GM12878 (cell line): ENCODE measurements at regions not wholly inside any gene's neighbourhood (a gene's known extent, or its start where the extent isn't known, plus 50 kb on each side); places are given as distances from the start of the nearest gene placed in this dataset.

Experiments
- KDM1A ChIP-seq: fragments of 200-600 bp; sonication (generic); IDR thresholded peaks from 2 replicates; pipeline ENCODE4 v1.6.1; 2016; ENCODE audit warnings: borderline replicate concordance
- POLR2A ChIP-seq: IDR thresholded peaks from 2 replicates; pipeline ENCODE4 v1.6.1; 2011; ENCODE audit warnings: low read depth, mild to moderate bottlenecking, low read length
- POLR2AphosphoS5 ChIP-seq: IDR thresholded peaks from 2 replicates; pipeline ENCODE4 v1.6.1; 2011; ENCODE audit warnings: mild to moderate bottlenecking, low read length, inconsistent platforms
- SIN3A ChIP-seq: IDR thresholded peaks from 2 replicates; pipeline ENCODE4 v1.6.1; 2012; ENCODE audit warnings: low read depth, low read length, improper control_type of control experiment
- SPI1 ChIP-seq: IDR thresholded peaks from 2 replicates; pipeline ENCODE4 v1.6.1; 2011; ENCODE audit warnings: low read depth, mild to moderate bottlenecking, low read length, moderate library complexity, borderline replicate concordance; ENCODE audit not compliant: insufficient read depth
- SREBF2 ChIP-seq: IDR thresholded peaks from 2 replicates; pipeline ENCODE4 v1.6.1; 2012; ENCODE audit warnings: mild to moderate bottlenecking, low read length

DNA sequence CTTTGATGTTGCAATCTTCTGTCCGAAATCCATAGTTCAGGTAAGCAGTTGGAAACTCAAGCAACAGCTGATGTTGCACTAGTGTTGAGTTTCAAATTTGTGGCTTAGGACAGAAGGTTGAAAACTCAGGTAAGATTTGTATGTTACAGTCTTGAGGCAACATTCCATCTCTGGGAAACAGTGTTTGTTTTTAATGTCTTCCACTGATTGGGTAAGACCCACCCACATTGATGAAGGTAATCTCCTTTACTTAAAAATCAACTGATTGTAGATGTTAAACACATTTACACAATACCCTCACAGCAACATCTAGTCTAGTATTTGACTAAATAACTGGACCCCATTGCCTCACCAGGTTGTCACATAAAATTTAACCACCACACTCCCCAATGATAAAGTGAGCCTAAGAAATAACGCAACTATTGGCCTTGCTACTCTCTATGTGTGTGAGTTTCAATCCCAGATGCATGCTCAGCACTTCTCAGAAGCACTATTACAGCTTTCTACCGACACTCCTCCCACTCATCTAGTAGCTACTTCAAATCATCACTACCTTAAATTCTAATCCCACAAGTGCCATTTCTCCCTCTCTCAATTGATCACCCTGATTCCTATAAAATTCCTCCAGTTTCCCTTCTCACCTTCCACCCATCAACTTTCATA is 164.0 kb downstream of the MBD2 start:
- no peak for TF ChIP-seq SPI1
- no peak for TF ChIP-seq SREBF2
- no peak for TF ChIP-seq POLR2A
- no peak for TF ChIP-seq POLR2AphosphoS5
- no peak for TF ChIP-seq SIN3A
- no peak for TF ChIP-seq KDM1A
